GM12874 (cell line): ENCODE measurements at regions not wholly inside any gene's neighbourhood (a gene's known extent, or its start where the extent isn't known, plus 50 kb on each side); places are given as distances from the start of the nearest gene placed in this dataset.

Experiments used
- TF ChIP-seq, protein P1 (sequence below): IDR thresholded peaks from 2 replicates; pipeline ENCODE4 v1.5.1; 2011; ENCODE audit warnings: low read depth, mild to moderate bottlenecking, control low read depth, low read length, moderate library complexity; ENCODE audit not compliant: insufficient read depth

DNA sequence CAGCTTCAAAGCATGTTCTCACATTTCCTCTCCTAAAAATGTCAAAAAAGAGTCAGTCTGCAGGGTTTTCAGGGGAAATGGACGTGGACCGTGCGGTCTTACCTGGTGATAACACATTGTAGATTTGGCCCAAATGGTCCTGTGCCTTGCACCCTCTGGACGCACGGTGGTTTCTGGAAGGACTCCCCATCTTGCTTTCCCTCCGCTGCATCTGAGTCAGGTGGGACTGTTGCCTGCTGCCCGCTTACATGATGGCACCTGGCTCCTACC is 1290.1 kb downstream of the TBC1D22A start:
- TF ChIP-seq, protein P1, sequence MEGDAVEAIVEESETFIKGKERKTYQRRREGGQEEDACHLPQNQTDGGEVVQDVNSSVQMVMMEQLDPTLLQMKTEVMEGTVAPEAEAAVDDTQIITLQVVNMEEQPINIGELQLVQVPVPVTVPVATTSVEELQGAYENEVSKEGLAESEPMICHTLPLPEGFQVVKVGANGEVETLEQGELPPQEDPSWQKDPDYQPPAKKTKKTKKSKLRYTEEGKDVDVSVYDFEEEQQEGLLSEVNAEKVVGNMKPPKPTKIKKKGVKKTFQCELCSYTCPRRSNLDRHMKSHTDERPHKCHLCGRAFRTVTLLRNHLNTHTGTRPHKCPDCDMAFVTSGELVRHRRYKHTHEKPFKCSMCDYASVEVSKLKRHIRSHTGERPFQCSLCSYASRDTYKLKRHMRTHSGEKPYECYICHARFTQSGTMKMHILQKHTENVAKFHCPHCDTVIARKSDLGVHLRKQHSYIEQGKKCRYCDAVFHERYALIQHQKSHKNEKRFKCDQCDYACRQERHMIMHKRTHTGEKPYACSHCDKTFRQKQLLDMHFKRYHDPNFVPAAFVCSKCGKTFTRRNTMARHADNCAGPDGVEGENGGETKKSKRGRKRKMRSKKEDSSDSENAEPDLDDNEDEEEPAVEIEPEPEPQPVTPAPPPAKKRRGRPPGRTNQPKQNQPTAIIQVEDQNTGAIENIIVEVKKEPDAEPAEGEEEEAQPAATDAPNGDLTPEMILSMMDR: no peak

DNA sequence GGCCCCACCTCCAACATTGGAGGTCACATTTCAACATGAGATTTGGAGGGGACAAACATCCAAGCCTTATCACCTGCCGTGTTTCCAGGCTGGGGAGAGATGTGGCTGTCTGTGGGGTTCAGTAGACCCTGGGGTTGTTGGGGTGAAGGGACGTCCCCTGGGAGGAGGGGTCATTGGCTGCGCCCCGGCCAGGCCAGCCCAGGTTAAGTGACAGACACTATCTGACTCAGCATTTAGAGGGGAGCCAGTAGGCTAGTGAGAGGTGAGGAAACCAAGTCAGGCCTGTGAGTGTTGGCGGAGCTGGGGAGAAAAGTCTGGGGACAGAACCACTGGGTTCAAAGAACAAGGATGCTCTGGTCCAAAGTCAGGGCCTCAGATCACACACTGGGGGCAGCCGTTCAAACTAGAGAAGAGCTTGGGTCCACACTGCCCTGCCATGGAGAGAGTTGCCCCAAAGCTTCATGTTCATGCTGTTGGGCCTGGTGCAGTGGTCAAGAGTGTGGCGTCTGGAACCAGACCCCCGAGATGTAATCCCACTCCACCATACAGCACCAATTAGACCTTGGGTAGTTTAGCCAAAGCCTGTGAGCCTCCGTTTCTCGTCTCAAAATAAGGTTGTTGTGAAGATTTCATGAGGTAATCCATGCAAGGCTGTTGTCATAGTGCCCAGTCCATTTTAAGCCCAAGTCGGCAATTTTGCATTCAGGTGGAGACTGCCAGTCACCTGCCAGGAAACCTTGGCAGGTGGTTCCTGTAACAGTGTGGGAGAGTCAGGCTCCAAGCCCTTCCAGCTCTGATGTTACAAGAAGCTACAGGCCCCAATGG is 1289.6 kb downstream of the TBC1D22A start:
- TF ChIP-seq, protein P1: no peak

DNA sequence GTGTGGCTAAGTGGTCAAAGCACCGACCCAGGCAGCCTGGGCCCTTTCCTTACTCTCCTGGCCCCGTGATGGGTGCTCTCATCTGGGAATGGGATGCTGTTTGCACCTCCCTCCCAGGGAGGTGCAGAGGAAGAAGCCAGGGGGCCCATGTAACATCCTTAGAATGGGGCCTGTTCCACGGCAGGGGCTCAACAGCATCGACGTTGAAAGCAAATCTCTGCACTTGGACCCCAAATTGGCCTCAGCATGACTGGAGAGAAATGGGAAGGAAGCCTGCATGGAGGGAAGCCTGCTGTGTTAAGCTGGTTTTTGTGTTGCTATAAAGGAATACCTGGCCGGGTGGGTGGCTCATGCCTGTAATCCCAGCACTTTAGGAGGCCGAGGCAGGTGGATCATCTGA is 1288.4 kb downstream of the TBC1D22A start:
- TF ChIP-seq, protein P1: no peak

DNA sequence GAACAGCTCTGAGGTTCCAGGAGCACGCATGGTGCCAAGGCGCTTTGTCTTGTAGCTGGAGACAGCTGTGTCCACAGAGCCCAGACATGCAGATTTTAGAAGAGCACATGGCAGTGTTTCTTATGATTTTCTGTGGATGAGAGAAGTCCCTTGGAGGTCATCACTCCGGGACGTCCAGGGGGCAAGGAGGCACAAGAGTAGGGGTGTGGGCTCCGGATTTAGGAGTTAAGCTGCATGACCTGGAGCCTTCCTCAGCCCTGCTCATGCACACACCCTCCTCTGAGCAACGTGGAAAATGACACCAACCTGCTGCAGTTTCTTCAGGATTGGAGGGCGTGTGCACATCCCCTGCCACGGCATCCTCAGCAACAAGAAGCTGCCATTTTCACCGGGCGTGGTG is 1286.7 kb downstream of the TBC1D22A start:
- TF ChIP-seq, protein P1: no peak

DNA sequence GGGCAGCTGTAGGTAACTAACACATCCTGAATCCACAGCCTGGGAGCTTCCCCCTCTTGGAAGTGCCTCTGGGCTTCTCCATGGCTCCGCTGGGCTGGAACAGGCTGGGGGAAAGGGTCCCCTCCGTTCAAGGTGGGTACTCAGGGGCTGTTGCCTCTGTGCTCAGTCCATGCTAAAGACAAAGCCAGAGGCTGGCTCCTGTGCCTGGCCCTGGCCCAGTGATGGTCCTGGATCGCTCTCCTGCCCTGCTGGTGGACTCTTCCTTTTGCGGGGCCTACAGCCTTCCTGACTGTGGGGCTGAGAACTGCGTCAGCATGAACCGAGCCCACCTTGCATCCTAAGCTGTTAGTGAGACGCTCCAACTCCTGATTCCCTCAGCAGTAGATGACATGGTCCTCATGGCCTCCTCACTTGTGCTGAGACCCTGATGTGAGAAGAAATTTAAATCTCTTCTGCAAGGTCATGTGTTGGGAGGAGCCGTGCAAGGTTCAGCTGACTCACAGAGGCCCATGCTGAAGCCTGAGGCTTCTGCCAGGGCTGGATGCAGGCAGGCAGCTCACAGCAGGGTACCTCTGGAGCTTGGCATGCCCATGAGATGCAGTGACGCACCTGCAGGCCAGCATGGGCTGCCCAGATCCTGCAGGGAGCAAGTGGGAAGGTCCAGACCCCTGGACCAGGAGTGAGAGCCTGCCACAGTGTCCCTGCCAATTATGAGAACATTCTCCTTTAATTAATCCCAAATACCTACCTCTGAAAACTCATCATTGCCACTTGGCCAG is 1285.5 kb downstream of the TBC1D22A start:
- TF ChIP-seq, protein P1: no peak

DNA sequence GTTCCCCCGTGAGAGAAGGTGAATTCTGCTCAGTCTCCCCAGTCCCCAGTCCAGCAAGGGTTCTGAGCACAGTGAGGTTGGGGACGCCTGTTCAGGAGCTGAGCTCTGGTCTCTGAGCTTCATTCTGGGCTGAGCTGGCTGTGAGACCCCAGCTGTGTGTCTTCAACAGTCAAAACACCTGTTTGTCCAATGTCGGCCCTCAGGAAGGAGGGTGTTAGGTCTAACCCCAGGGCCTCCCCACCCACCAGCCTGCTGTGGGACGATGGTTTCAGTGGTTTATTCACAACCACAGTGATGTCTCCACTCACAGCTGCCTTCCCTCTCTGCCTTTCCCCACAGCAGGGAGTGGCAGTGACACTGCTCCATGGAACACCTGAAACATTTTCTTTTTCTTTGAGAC is 1282.9 kb downstream of the TBC1D22A start:
- TF ChIP-seq, protein P1: no peak

DNA sequence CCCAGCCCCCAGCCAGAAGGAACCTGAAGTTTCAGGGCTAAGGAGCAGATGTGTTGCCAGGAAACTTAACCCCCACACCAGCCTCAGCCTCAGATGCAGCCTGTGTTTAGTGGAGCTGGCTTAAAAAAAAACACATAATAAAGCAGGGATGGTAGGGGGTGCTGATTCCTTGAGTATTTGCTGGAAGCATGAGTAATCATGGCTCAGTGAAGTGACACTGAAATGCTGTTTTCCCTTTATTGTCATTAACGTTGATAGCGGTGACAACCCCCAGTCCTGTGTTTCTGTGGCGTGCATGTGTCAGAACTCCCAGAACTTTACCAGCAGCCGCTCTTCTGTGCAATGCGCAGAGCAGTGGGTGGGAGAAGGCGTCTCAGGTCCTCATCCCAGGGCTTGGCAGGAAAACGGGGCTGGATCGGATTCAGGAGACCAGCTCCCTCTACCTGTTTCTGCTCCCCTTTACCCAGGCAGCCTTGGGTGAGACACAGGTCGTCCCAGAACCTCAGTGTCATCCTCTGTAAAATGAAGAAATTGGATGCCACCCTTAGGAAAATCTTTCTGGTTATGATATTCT is 1282.1 kb downstream of the TBC1D22A start:
- TF ChIP-seq, protein P1: no peak
